ENCODE measurements at regions not wholly inside any gene's neighbourhood (a gene's known extent, or its start where the extent isn't known, plus 50 kb on each side); places are given as distances from the start of the nearest gene placed in this dataset.
"Not testable (repeated sequence)": the region's sequence is repeated elsewhere in the genome, so short reads cannot be mapped to it uniquely, and the experiment has no call there.

- H3K4me1 ChIP-seq (ENCODE audit: control insufficient read depth, insufficient read depth, low read length); H3K4me3 ChIP-seq (ENCODE audit: low read length); DNase-seq (ENCODE audit: low read depth, low spot score); H3K27me3 ChIP-seq (ENCODE audit: control insufficient read depth, insufficient read depth, low read length); H3K27ac ChIP-seq (ENCODE audit: low read length); H3K36me3 ChIP-seq (ENCODE audit: control insufficient read depth, insufficient read depth, low read length); H3K9me3 ChIP-seq (ENCODE audit: control insufficient read depth, insufficient read depth, low read length): not testable (repeated sequence)
- no CpG with 5 or more reads among the region's 28 CpGs for WGBS (ENCODE audit: insufficient coverage, insufficient read length)
Observed at GRCh38 chr2:196526981-196527725, 112.4 kb upstream of the CCDC150 start.

GRCh38 chr2:196528486-196529223 is 110.9 kb upstream of the CCDC150 start:
- Histone ChIP-seq H3K4me3 (ENCODE audit: low read length) (no peak overlapping the region), H3K4me1 (ENCODE audit: control insufficient read depth, insufficient read depth, low read length) (no peaks in the 10 kb centered on the region), H3K27ac (ENCODE audit: low read length) (no peak overlapping the region), H3K27me3 (ENCODE audit: control insufficient read depth, insufficient read depth, low read length) (no peaks in the 10 kb centered on the region), H3K9me3 (ENCODE audit: control insufficient read depth, insufficient read depth, low read length) (no peaks in the 10 kb centered on the region), H3K36me3 (ENCODE audit: control insufficient read depth, insufficient read depth, low read length) (no peaks in the 10 kb centered on the region)
- WGBS (ENCODE audit: insufficient coverage, insufficient read length): no CpG with 5 or more reads among the region's 1 CpG
- no peak for DNase-seq (ENCODE audit: low read depth, low spot score)

GRCh38 chr2:196530910-196531309 is 108.6 kb upstream of the CCDC150 start:
- no peak overlapping the region for H3K4me3 ChIP-seq (ENCODE audit: low read length)
- DNase-seq (ENCODE audit: low read depth, low spot score): no peak
- no peaks in the 10 kb centered on the region for H3K36me3 ChIP-seq (ENCODE audit: control insufficient read depth, insufficient read depth, low read length)
- no peaks in the 10 kb centered on the region for H3K27me3 ChIP-seq (ENCODE audit: control insufficient read depth, insufficient read depth, low read length)
- H3K9me3 ChIP-seq (ENCODE audit: control insufficient read depth, insufficient read depth, low read length): no peaks in the 10 kb centered on the region
- H3K4me1 ChIP-seq (ENCODE audit: control insufficient read depth, insufficient read depth, low read length): no peaks in the 10 kb centered on the region
- H3K27ac ChIP-seq (ENCODE audit: low read length): no peak overlapping the region
- no CpG with 5 or more reads among the region's 4 CpGs for WGBS (ENCODE audit: insufficient coverage, insufficient read length)

GRCh38 chr2:196533772-196534397 is 105.6 kb upstream of the CCDC150 start:
- Histone ChIP-seq H3K9me3 (ENCODE audit: control insufficient read depth, insufficient read depth, low read length) (no peaks in the 10 kb centered on the region; the same call in 1 of the 2 replicates), H3K36me3 (ENCODE audit: control insufficient read depth, insufficient read depth, low read length) (no peaks in the 10 kb centered on the region), H3K4me3 (ENCODE audit: low read length) (no peak overlapping the region), H3K27me3 (ENCODE audit: control insufficient read depth, insufficient read depth, low read length) (no peaks in the 10 kb centered on the region), H3K4me1 (ENCODE audit: control insufficient read depth, insufficient read depth, low read length) (no peaks in the 10 kb centered on the region), H3K27ac (ENCODE audit: low read length) (no peak overlapping the region)
- DNase-seq (ENCODE audit: low read depth, low spot score): no peak
- no CpG with 5 or more reads among the region's 3 CpGs for WGBS (ENCODE audit: insufficient coverage, insufficient read length)

- Histone ChIP-seq H3K27ac (ENCODE audit: low read length) (no peak overlapping the region), H3K4me3 (ENCODE audit: low read length) (no peak overlapping the region), H3K9me3 (ENCODE audit: control insufficient read depth, insufficient read depth, low read length) (no peaks in the 10 kb centered on the region; the same call in 1 of the 2 replicates), H3K4me1 (ENCODE audit: control insufficient read depth, insufficient read depth, low read length) (no peaks in the 10 kb centered on the region), H3K36me3 (ENCODE audit: control insufficient read depth, insufficient read depth, low read length) (no peaks in the 10 kb centered on the region), H3K27me3 (ENCODE audit: control insufficient read depth, insufficient read depth, low read length) (no peaks in the 10 kb centered on the region)
- no CpG with 5 or more reads among the region's 5 CpGs for WGBS (ENCODE audit: insufficient coverage, insufficient read length)
- DNase-seq (ENCODE audit: low read depth, low spot score): no peak
Observed at GRCh38 chr2:196534495-196534894, 105.0 kb upstream of the CCDC150 start.

- Histone ChIP-seq H3K4me1 (ENCODE audit: control insufficient read depth, insufficient read depth, low read length) (no peaks in the 10 kb centered on the region), H3K36me3 (ENCODE audit: control insufficient read depth, insufficient read depth, low read length) (no peaks in the 10 kb centered on the region), H3K4me3 (ENCODE audit: low read length) (no peak overlapping the region), H3K27ac (ENCODE audit: low read length) (no peak overlapping the region), H3K9me3 (ENCODE audit: control insufficient read depth, insufficient read depth, low read length) (no peaks in the 10 kb centered on the region; the same call in 1 of the 2 replicates), H3K27me3 (ENCODE audit: control insufficient read depth, insufficient read depth, low read length) (no peaks in the 10 kb centered on the region)
- no peak for DNase-seq (ENCODE audit: low read depth, low spot score)
- WGBS (ENCODE audit: insufficient coverage, insufficient read length): 100% methylated on average over 1 of the region's 3 CpGs
Observed at GRCh38 chr2:196535061-196535460, 104.5 kb upstream of the CCDC150 start.

GRCh38 chr2:196535742-196536141 is 103.8 kb upstream of the CCDC150 start:
- Histone ChIP-seq H3K4me3 (ENCODE audit: low read length) (no peak overlapping the region), H3K4me1 (ENCODE audit: control insufficient read depth, insufficient read depth, low read length) (no peaks in the 10 kb centered on the region), H3K27me3 (ENCODE audit: control insufficient read depth, insufficient read depth, low read length) (no peaks in the 10 kb centered on the region), H3K27ac (ENCODE audit: low read length) (no peak overlapping the region), H3K36me3 (ENCODE audit: control insufficient read depth, insufficient read depth, low read length) (no peaks in the 10 kb centered on the region), H3K9me3 (ENCODE audit: control insufficient read depth, insufficient read depth, low read length) (no peaks in the 10 kb centered on the region; the same call in 1 of the 2 replicates)
- no CpG with 5 or more reads among the region's 1 CpG for WGBS (ENCODE audit: insufficient coverage, insufficient read length)
- DNase-seq (ENCODE audit: low read depth, low spot score): no peak

GRCh38 chr2:196537311-196537710 is 102.2 kb upstream of the CCDC150 start:
- H3K9me3 ChIP-seq (ENCODE audit: control insufficient read depth, insufficient read depth, low read length): no peaks in the 10 kb centered on the region; the same call in 1 of the 2 replicates
- WGBS (ENCODE audit: insufficient coverage, insufficient read length): no CpG with 5 or more reads among the region's 8 CpGs
- no peak for DNase-seq (ENCODE audit: low read depth, low spot score)

GRCh38 chr2:196538189-196538588 is 101.3 kb upstream of the CCDC150 start:
- Histone ChIP-seq H3K27ac (ENCODE audit: low read length) (no peak overlapping the region), H3K36me3 (ENCODE audit: control insufficient read depth, insufficient read depth, low read length) (no peaks in the 10 kb centered on the region), H3K9me3 (ENCODE audit: control insufficient read depth, insufficient read depth, low read length) (no peaks in the 10 kb centered on the region; the same call in 1 of the 2 replicates), H3K4me1 (ENCODE audit: control insufficient read depth, insufficient read depth, low read length) (no peaks in the 10 kb centered on the region), H3K27me3 (ENCODE audit: control insufficient read depth, insufficient read depth, low read length) (no peaks in the 10 kb centered on the region), H3K4me3 (ENCODE audit: low read length) (no peak overlapping the region)
- no CpG with 5 or more reads among the region's 4 CpGs for WGBS (ENCODE audit: insufficient coverage, insufficient read length)
- DNase-seq (ENCODE audit: low read depth, low spot score): no peak

More at GRCh38 chr2:196537311-196537710, 102.2 kb upstream of the CCDC150 start:
- no peaks in the 10 kb centered on the region for H3K27me3 ChIP-seq (ENCODE audit: control insufficient read depth, insufficient read depth, low read length)
- H3K27ac ChIP-seq (ENCODE audit: low read length): no peak overlapping the region
- no peak overlapping the region for H3K4me3 ChIP-seq (ENCODE audit: low read length)
- H3K4me1 ChIP-seq (ENCODE audit: control insufficient read depth, insufficient read depth, low read length): no peaks in the 10 kb centered on the region
- no peaks in the 10 kb centered on the region for H3K36me3 ChIP-seq (ENCODE audit: control insufficient read depth, insufficient read depth, low read length)

GRCh38 chr2:196538646-196539045 is 100.9 kb upstream of the CCDC150 start:
- no CpG with 5 or more reads among the region's 5 CpGs for WGBS (ENCODE audit: insufficient coverage, insufficient read length)
- Histone ChIP-seq H3K27me3 (ENCODE audit: control insufficient read depth, insufficient read depth, low read length) (no peaks in the 10 kb centered on the region), H3K36me3 (ENCODE audit: control insufficient read depth, insufficient read depth, low read length) (no peaks in the 10 kb centered on the region), H3K9me3 (ENCODE audit: control insufficient read depth, insufficient read depth, low read length) (no peaks in the 10 kb centered on the region; the same call in 1 of the 2 replicates), H3K4me3 (ENCODE audit: low read length) (no peak overlapping the region), H3K4me1 (ENCODE audit: control insufficient read depth, insufficient read depth, low read length) (no peaks in the 10 kb centered on the region), H3K27ac (ENCODE audit: low read length) (no peak overlapping the region)
- no peak for DNase-seq (ENCODE audit: low read depth, low spot score)

All from iPS DF 6.9 (cell line).